Ishikawa (cell line): ENCODE measurements at regions not wholly inside any gene's neighbourhood (a gene's known extent, or its start where the extent isn't known, plus 50 kb on each side); places are given as distances from the start of the nearest gene placed in this dataset.

Experiments used
- CREB1 ChIP-seq: IDR thresholded peaks from 2 replicates; pipeline ENCODE4 v1.6.1; 2012; ENCODE audit warnings: low read depth
- EGR1 ChIP-seq: IDR thresholded peaks from 2 replicates; pipeline ENCODE4 v1.6.1; 2012
- EP300 ChIP-seq: IDR thresholded peaks from 2 replicates; pipeline ENCODE4 v1.6.1; 2012; ENCODE audit warnings: borderline replicate concordance
- FOXM1 ChIP-seq: IDR thresholded peaks from 2 replicates; pipeline ENCODE4 v1.6.1; 2012; ENCODE audit warnings: low read depth, borderline replicate concordance
- MAX ChIP-seq: IDR thresholded peaks from 2 replicates; pipeline ENCODE4 v1.6.1; 2012
- NFIC ChIP-seq: IDR thresholded peaks from 2 replicates; pipeline ENCODE4 v1.6.1; 2012
- RAD21 ChIP-seq: IDR thresholded peaks from 2 replicates; pipeline ENCODE4 v1.6.1; 2012; ENCODE audit warnings: low read depth
- REST ChIP-seq: IDR thresholded peaks from 2 replicates; pipeline ENCODE4 v1.6.1; 2012; ENCODE audit warnings: low read depth, mild to moderate bottlenecking
- TEAD4 ChIP-seq: IDR thresholded peaks from 2 replicates; pipeline ENCODE4 v1.6.1; 2012
- USF1 ChIP-seq: IDR thresholded peaks from 2 replicates; pipeline ENCODE4 v1.6.1; 2012
- ZBTB7A ChIP-seq: IDR thresholded peaks from 2 replicates; pipeline ENCODE4 v1.6.1; 2012; ENCODE audit warnings: low read depth

GRCh38 chr15:87340370-87340769 lies 916.2 kb downstream of the NTRK3 start:
- TF ChIP-seq EP300, result no peak
- TF ChIP-seq TEAD4, result no peak
- TF ChIP-seq EGR1, result no peak
- TF ChIP-seq MAX, result no peak
- no peak for TF ChIP-seq REST
- TF ChIP-seq RAD21, result no peak
- no peak for TF ChIP-seq USF1
- TF ChIP-seq FOXM1, result no peak
- no peak for TF ChIP-seq ZBTB7A
- no peak for TF ChIP-seq NFIC
- no peak for TF ChIP-seq CREB1
